Stimulated activated naive CD8-positive, alpha-beta T cell treated with anti-CD3 and anti-CD28 coated beads, Interleukin-15, amount 100 ng/mL, for 72 hours (primary cell): ENCODE measurements at regions not wholly inside any gene's neighbourhood (a gene's known extent, or its start where the extent isn't known, plus 50 kb on each side); places are given as distances from the start of the nearest gene placed in this dataset.
A peak's percentile ranks its signal among the peaks of the same experiment; 100 is the strongest.

Experiments used
- ATAC-seq: fragments of 150-1000 bp; cut with Tn5 transposase; 2 replicates; pipeline ENCODE4 v1.10.0; 2021; ENCODE audit warnings: mild to moderate bottlenecking, moderate library complexity
- DNase-seq, 2 donors: peaks; one replicate each; pipeline ENCODE4 v3.0.0; 2021 to 2022
- H3K27ac Mint-ChIP-seq, 2 donors: one replicate each; pipeline ENCODE4 v1.8.0; 2022; ENCODE audit warnings: mild to moderate bottlenecking in 2 of 2, mixed read lengths in 2 of 2, moderate library complexity in 2 of 2
- H3K27me3 Mint-ChIP-seq: one replicate; pipeline ENCODE4 v1.8.0; 2022; ENCODE audit warnings: mixed read lengths
- H3K4me1 Mint-ChIP-seq: one replicate; pipeline ENCODE4 v1.8.0; 2022; ENCODE audit warnings: mild to moderate bottlenecking, mixed read lengths
- H3K4me3 Mint-ChIP-seq, 2 donors: one replicate each; pipeline ENCODE4 v1.8.0; 2022; ENCODE audit warnings: mild to moderate bottlenecking in 2 of 2, mixed read lengths in 2 of 2, moderate library complexity in 1 of 2
- H3K9me3 Mint-ChIP-seq, 2 donors: one replicate each; pipeline ENCODE4 v1.8.0; 2022; ENCODE audit warnings: mixed read lengths in 2 of 2

- H3K4me1 Mint-ChIP-seq, result no peaks in the 10 kb centered on the region
- DNase-seq (no peak), ATAC-seq (no peak)
- no peak overlapping the region for H3K27ac Mint-ChIP-seq
- no peaks in the 10 kb centered on the region for H3K27me3 Mint-ChIP-seq
- no peaks in the 10 kb centered on the region for H3K9me3 Mint-ChIP-seq
- H3K4me3 Mint-ChIP-seq, result no peak overlapping the region
These were observed 216.7 kb downstream of the TMX3 start for GRCh38 chr18:68498185-68498584.

- no peak overlapping the region for H3K27ac Mint-ChIP-seq
- H3K4me1 Mint-ChIP-seq, result no peaks in the 10 kb centered on the region
- peaks cover 6% of the 10 kb centered on the region for H3K27me3 Mint-ChIP-seq
- DNase-seq, result no peak
- H3K4me3 Mint-ChIP-seq, result no peak overlapping the region
- ATAC-seq, result no peak
- no peaks in the 10 kb centered on the region for H3K9me3 Mint-ChIP-seq
These were observed 219.9 kb downstream of the TMX3 start for GRCh38 chr18:68494802-68495581.

- Mint-ChIP-seq H3K4me3 (no peak overlapping the region), H3K27me3 (peaks cover 6% of the 10 kb centered on the region), H3K4me1 (no peaks in the 10 kb centered on the region), H3K27ac (no peak overlapping the region), H3K9me3 (no peaks in the 10 kb centered on the region)
- no peak for DNase-seq
- no peak for ATAC-seq
These were observed 225.7 kb downstream of the TMX3 start for GRCh38 chr18:68489013-68489792.

GRCh38 chr18:68484241-68484640 is 230.7 kb downstream of the TMX3 start:
- no peak overlapping the region for H3K27ac Mint-ChIP-seq
- no peaks in the 10 kb centered on the region for H3K27me3 Mint-ChIP-seq
- H3K4me1 Mint-ChIP-seq, result no peaks in the 10 kb centered on the region
- no peaks in the 10 kb centered on the region for H3K9me3 Mint-ChIP-seq
- no peak for ATAC-seq
- H3K4me3 Mint-ChIP-seq, result no peak overlapping the region
- no peak for DNase-seq

GRCh38 chr18:68482815-68483214 is 232.1 kb downstream of the TMX3 start:
- DNase-seq (no peak), ATAC-seq (no peak)
- H3K4me1 Mint-ChIP-seq, result no peaks in the 10 kb centered on the region
- H3K27ac Mint-ChIP-seq, result no peak overlapping the region
- H3K27me3 Mint-ChIP-seq, result no peaks in the 10 kb centered on the region
- no peak overlapping the region for H3K4me3 Mint-ChIP-seq
- no peaks in the 10 kb centered on the region for H3K9me3 Mint-ChIP-seq

GRCh38 chr18:68480196-68480595 is 234.7 kb downstream of the TMX3 start:
- ATAC-seq, result no peak
- no peaks in the 10 kb centered on the region for H3K9me3 Mint-ChIP-seq

GRCh38 chr18:68478246-68478645 is 236.7 kb downstream of the TMX3 start:
- H3K4me3 Mint-ChIP-seq, result no peak overlapping the region
- H3K4me1 Mint-ChIP-seq, result no peaks in the 10 kb centered on the region
- no peak for DNase-seq
- ATAC-seq, result no peak
- H3K27me3 Mint-ChIP-seq, result no peaks in the 10 kb centered on the region
- H3K9me3 Mint-ChIP-seq, result no peaks in the 10 kb centered on the region
- no peak overlapping the region for H3K27ac Mint-ChIP-seq

More at GRCh38 chr18:68480196-68480595, 234.7 kb downstream of the TMX3 start:
- H3K4me3 Mint-ChIP-seq, result no peak overlapping the region
- no peak overlapping the region for H3K27ac Mint-ChIP-seq
- DNase-seq, result no peak
- no peaks in the 10 kb centered on the region for H3K4me1 Mint-ChIP-seq
- H3K27me3 Mint-ChIP-seq, result no peaks in the 10 kb centered on the region

- DNase-seq, result no peak
- peaks cover 8% of the 10 kb centered on the region for H3K27me3 Mint-ChIP-seq
- no peaks in the 10 kb centered on the region for H3K9me3 Mint-ChIP-seq
- no peaks in the 10 kb centered on the region for H3K4me1 Mint-ChIP-seq
- no peak overlapping the region for H3K4me3 Mint-ChIP-seq
- ATAC-seq, result no peak
- H3K27ac Mint-ChIP-seq, result no peak overlapping the region
These were observed 239.0 kb downstream of the TMX3 start for GRCh38 chr18:68475883-68476282.

GRCh38 chr18:68472701-68473295 is 242.1 kb downstream of the TMX3 start:
- Mint-ChIP-seq H3K27me3 (peaks cover 8% of the 10 kb centered on the region), H3K4me1 (peaks cover 3% of the 10 kb centered on the region), H3K4me3 (no peak overlapping the region), H3K9me3 (no peaks in the 10 kb centered on the region), H3K27ac (no peak overlapping the region)
- no peak for ATAC-seq
- DNase-seq, result no peak

GRCh38 chr18:68469049-68469625 is 245.8 kb downstream of the TMX3 start:
- Mint-ChIP-seq H3K4me3 (no peak overlapping the region), H3K27me3 (peaks cover 8% of the 10 kb centered on the region), H3K4me1 (peaks cover 6% of the 10 kb centered on the region), H3K9me3 (no peaks in the 10 kb centered on the region), H3K27ac (no peak overlapping the region)
- no peak for ATAC-seq
- no peak for DNase-seq

- Mint-ChIP-seq H3K27ac (no peak overlapping the region), H3K4me3 (no peak overlapping the region), H3K4me1 (peaks cover 6% of the 10 kb centered on the region), H3K9me3 (no peaks in the 10 kb centered on the region), H3K27me3 (peaks cover 8% of the 10 kb centered on the region)
- DNase-seq (no peak), ATAC-seq (peak; percentile 70)
These were observed 247.0 kb downstream of the TMX3 start for GRCh38 chr18:68467957-68468356.

GRCh38 chr18:68467329-68467728 is 247.6 kb downstream of the TMX3 start:
- peaks cover 8% of the 10 kb centered on the region for H3K27me3 Mint-ChIP-seq
- no peak for DNase-seq
- no peaks in the 10 kb centered on the region for H3K9me3 Mint-ChIP-seq
- no peak overlapping the region for H3K27ac Mint-ChIP-seq
- no peak overlapping the region for H3K4me3 Mint-ChIP-seq
- H3K4me1 Mint-ChIP-seq, result peaks cover 6% of the 10 kb centered on the region
- ATAC-seq, result no peak

- H3K4me3 Mint-ChIP-seq, result no peak overlapping the region
- H3K4me1 Mint-ChIP-seq, result peaks cover 6% of the 10 kb centered on the region
- DNase-seq (no peak), ATAC-seq (no peak)
- peaks cover 7% of the 10 kb centered on the region for H3K27me3 Mint-ChIP-seq
- no peak overlapping the region for H3K27ac Mint-ChIP-seq
- no peaks in the 10 kb centered on the region for H3K9me3 Mint-ChIP-seq
These were observed 248.2 kb downstream of the TMX3 start for GRCh38 chr18:68466672-68467071.

- H3K9me3 Mint-ChIP-seq, result no peaks in the 10 kb centered on the region
- DNase-seq, result no peak
- H3K27me3 Mint-ChIP-seq, result no peaks in the 10 kb centered on the region
- no peak overlapping the region for H3K4me3 Mint-ChIP-seq
- ATAC-seq, result no peak
- no peak overlapping the region for H3K27ac Mint-ChIP-seq
- peaks cover 2% of the 10 kb centered on the region for H3K4me1 Mint-ChIP-seq
These were observed 252.1 kb downstream of the TMX3 start for GRCh38 chr18:68462766-68463165.

- Mint-ChIP-seq H3K4me1 (no peaks in the 10 kb centered on the region), H3K27me3 (no peaks in the 10 kb centered on the region), H3K4me3 (no peak overlapping the region), H3K27ac (no peak overlapping the region), H3K9me3 (no peaks in the 10 kb centered on the region)
- ATAC-seq, result no peak
- no peak for DNase-seq
These were observed 252.8 kb downstream of the TMX3 start for GRCh38 chr18:68462148-68462547.
